Activated T-cell treated with anti-CD3 and anti-CD28 coated beads for 24 hours (primary cell): ENCODE measurements at regions not wholly inside any gene's neighbourhood (a gene's known extent, or its start where the extent isn't known, plus 50 kb on each side); places are given as distances from the start of the nearest gene placed in this dataset.
"Not testable (repeated sequence)": the region's sequence is repeated elsewhere in the genome, so short reads cannot be mapped to it uniquely, and the experiment has no call there.

ENCODE experiments used
- DNase-seq: peaks from one replicate; pipeline ENCODE4 v3.0.0-alpha.2; 2020; ENCODE audit warnings: low read depth

DNA sequence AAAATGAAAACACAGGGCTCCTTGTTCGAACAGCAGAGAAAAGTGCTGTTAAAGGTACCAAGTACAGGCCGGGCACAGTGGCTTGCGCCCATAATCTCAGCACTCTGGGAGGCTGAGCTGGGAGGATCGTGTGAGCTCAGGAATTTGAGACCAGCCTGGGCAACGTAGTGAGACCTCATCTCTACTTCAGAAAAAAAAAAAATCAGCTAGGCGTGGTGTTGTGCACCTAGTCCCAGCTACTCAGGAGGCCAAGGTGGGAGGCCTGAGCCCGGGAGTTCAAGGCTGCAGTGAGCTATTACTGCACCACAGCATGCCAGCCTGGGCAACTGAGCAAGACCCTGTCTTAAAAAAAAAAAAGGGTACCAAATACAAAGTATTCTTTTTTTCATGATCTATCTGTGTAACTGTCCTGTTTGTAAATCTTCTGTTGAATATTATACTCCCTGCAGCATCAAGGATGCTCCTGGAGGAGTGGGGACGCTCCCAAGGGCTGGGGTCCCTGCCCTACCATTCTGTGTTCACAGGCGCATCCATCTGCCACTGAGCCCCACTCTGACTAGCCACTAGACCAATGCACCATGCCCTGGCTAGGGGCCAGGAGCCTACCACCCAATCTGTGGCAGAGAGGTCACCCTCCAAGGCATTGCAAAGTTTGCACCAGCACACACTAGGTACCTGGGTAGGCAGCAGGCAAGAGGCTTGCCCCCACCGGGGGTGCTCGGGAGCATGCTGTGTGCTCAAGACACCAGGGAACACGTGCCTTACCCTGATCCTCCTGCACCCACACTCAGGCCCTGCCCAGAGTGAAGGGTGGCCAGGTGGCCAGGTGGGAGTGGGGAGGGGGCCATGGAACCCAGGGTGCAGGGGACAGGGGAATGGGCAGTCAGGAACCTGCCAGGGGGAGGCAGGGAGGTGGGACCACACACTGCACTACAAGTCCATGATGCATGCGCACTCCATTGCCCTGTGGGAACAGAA is 67.3 kb upstream of the KMT2C start:
- no peak for DNase-seq

DNA sequence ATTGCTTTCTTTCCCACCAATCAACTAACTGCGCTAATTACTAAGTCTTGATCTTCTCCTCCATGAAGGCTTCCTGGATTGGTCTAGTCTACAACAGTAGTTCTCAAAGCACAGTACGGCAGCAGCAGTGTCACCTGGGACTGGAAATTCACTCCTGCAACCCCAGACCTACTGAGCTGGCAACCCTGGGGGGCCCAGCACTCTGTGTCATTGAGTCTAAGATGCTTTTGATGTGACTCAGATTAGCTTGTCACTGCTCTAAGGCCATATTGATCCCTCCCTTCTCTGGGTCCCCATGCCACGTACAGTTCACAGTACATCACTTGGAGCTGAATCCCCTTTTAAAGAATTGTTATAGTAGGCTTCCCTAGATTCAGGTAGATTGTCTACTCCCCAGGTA is 65.7 kb upstream of the KMT2C start:
- DNase-seq: no peak

DNA sequence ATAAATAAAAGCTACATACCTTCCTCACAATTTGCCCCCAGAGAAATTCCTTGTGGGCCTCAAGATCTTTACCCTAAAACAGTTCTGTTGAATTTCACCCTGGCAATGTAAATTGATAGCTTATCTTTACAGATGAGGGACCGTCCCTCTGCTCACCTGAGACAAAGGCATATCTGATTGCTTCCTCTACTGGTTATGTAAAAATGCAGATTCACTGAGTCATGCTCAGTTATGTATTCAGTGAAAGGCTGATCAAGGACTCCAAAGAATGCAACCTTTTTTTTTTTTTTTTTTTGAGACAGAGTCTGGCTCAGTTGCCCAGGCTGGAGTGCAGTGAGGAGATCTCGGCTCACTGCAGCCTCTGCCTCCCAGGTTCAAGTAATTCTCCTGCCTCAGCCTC is 64.2 kb upstream of the KMT2C start:
- DNase-seq: not testable (repeated sequence)

- no peak for DNase-seq
These were observed 60.1 kb upstream of the KMT2C start for GRCh38 chr7:152495867-152496266.

- DNase-seq: no peak
These were observed 57.1 kb upstream of the KMT2C start for GRCh38 chr7:152492952-152493351.

- DNase-seq: no peak
These were observed 53.2 kb upstream of the KMT2C start for GRCh38 chr7:152489044-152489443.

DNA sequence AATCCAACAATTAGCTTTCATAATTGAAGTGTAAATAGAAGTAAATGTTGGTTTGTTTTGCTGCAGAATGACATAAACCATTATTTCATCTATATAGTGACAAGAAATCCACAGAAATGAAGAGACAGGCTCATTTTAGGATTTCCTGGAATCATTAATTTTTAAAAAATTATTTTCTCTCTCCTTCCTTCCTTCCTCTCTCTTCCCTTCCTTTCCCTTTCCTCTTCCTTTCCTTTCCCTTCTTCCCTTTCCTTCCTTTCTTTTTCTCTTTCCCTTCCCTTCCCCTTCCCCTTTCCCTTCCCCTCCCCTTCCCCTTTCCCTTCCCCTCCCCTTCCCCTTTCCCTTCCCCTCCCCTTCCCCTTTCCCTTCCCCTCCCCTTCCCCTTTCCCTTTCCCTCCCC is 51.2 kb upstream of the KMT2C start:
- DNase-seq: no peak

DNA sequence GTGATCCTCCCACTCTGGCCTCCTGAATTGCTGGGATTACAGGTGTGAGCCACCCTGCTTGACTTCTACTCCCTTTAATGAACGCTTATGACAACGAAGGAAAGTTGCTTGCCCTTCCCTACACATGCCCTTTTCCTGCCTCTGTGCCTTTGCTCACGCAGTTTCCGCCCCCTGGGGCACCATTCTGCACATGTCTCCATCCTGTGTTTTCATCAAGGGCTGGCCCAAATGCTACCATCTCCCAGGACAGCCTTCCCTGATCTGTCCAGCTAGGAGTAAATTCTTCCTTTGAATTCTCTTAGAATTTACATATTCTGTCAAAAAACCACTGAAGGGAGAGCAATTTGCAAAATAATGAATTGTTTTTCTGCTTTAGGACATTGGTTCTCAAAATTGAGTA is 50.0 kb upstream of the KMT2C start:
- DNase-seq: no peak
